Neural cell (in vitro differentiated cells): ENCODE measurements at regions not wholly inside any gene's neighbourhood (a gene's known extent, or its start where the extent isn't known, plus 50 kb on each side); places are given as distances from the start of the nearest gene placed in this dataset.

ENCODE experiments used
- CTCF ChIP-seq: fragments of 450-650 bp; IDR thresholded peaks from 2 replicates; pipeline ENCODE4 v1.5.1; 2014; ENCODE audit warnings: antibody characterized with exemption, mild to moderate bottlenecking, moderate library complexity; ENCODE audit not compliant: poor library complexity, severe bottlenecking
- POLR2AphosphoS5 ChIP-seq: IDR thresholded peaks from 2 replicates; pipeline ENCODE4 v1.6.1; 2012
- SMC3 ChIP-seq: fragments of 450-650 bp; conservative IDR thresholded peaks from 2 replicates; pipeline ENCODE4 v1.6.1; 2014; ENCODE audit warnings: antibody characterized with exemption, mild to moderate bottlenecking, moderate library complexity; ENCODE audit not compliant: poor library complexity
- TF ChIP-seq, protein P1 (sequence below): IDR thresholded peaks from 2 replicates; pipeline ENCODE4 v1.6.1; 2012; ENCODE audit warnings: borderline replicate concordance

DNA sequence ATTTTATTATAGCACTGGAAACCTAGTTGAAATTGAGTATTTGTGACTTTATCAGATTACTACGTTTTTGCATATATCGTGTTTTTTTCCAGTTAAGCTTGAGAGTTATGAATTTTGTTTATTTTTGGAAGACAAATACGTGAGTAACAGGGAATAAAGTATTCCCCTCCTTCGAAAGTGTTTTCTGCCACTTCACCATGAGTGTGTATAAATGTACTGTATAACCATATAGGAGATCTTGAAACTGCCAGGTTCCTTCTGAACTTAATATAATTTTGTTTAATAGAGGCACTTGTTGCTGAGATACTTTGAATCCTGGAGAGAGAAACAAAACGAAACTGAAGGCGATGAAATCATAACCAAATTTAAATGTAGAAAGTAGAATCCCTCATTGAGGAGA, 1004.4 kb upstream of the ZEB2 start:
- TF ChIP-seq, protein P1, sequence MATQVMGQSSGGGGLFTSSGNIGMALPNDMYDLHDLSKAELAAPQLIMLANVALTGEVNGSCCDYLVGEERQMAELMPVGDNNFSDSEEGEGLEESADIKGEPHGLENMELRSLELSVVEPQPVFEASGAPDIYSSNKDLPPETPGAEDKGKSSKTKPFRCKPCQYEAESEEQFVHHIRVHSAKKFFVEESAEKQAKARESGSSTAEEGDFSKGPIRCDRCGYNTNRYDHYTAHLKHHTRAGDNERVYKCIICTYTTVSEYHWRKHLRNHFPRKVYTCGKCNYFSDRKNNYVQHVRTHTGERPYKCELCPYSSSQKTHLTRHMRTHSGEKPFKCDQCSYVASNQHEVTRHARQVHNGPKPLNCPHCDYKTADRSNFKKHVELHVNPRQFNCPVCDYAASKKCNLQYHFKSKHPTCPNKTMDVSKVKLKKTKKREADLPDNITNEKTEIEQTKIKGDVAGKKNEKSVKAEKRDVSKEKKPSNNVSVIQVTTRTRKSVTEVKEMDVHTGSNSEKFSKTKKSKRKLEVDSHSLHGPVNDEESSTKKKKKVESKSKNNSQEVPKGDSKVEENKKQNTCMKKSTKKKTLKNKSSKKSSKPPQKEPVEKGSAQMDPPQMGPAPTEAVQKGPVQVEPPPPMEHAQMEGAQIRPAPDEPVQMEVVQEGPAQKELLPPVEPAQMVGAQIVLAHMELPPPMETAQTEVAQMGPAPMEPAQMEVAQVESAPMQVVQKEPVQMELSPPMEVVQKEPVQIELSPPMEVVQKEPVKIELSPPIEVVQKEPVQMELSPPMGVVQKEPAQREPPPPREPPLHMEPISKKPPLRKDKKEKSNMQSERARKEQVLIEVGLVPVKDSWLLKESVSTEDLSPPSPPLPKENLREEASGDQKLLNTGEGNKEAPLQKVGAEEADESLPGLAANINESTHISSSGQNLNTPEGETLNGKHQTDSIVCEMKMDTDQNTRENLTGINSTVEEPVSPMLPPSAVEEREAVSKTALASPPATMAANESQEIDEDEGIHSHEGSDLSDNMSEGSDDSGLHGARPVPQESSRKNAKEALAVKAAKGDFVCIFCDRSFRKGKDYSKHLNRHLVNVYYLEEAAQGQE = no peak
- TF ChIP-seq CTCF = no peak
- TF ChIP-seq SMC3 = no peak
- TF ChIP-seq POLR2AphosphoS5 = no peak
